HG03039 (cell line): ENCODE measurements at regions not wholly inside any gene's neighbourhood (a gene's known extent, or its start where the extent isn't known, plus 50 kb on each side); places are given as distances from the start of the nearest gene placed in this dataset.
"Not testable (repeated sequence)": the region's sequence is repeated elsewhere in the genome, so short reads cannot be mapped to it uniquely, and the experiment has no call there.

Experiments
- ATAC-seq: cut with Tn5 transposase; IDR thresholded peaks from one replicate; pipeline ENCODE4 v1.9.1; 2021; ENCODE audit warnings: mild to moderate bottlenecking, moderate library complexity; ENCODE audit not compliant: unreplicated experiment

- no peak for ATAC-seq
These were observed 84.3 kb upstream of the SLC1A3 start for GRCh38 chr5:36521838-36522745.

DNA sequence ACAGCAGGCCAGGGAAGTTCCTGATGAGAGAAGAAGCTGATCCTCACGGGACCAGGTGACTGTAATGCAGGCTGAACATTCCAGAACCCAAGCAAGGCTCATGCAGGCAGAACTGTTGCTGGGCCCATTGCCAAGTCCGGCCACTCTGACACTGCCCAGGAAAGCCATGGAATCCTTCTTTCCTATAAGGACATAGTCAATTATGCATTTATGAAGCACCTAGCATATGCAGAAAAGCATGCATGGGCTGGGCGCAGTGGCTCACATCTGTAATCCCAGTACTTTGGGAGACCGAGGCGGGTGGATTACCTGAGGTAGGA is 83.7 kb upstream of the SLC1A3 start:
- ATAC-seq = no peak

GRCh38 chr5:36523450-36523849 is 83.0 kb upstream of the SLC1A3 start:
- ATAC-seq = no peak

DNA sequence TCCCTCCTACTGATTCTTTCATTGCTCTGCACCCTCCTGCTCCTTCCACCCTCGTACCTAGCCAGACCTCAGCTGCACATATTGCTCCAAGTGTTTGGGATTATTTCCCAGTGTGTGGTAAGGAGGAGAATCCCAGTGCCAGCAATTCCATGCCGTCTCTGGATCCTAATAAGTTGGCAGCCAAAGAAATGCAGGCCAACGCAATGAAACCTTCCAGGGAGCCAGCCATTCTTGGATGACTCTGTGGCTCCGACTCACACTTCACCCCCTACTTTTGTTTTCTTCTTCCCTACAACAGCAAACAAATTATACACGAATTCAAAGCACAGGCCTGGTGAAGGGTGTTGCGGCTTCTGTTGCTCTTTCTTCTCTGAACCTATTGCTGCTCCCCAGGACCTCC is 82.5 kb upstream of the SLC1A3 start:
- no peak for ATAC-seq

GRCh38 chr5:36526537-36526936 is 79.9 kb upstream of the SLC1A3 start:
- ATAC-seq = no peak

- ATAC-seq = no peak
These were observed 77.8 kb upstream of the SLC1A3 start for GRCh38 chr5:36528588-36528987.

DNA sequence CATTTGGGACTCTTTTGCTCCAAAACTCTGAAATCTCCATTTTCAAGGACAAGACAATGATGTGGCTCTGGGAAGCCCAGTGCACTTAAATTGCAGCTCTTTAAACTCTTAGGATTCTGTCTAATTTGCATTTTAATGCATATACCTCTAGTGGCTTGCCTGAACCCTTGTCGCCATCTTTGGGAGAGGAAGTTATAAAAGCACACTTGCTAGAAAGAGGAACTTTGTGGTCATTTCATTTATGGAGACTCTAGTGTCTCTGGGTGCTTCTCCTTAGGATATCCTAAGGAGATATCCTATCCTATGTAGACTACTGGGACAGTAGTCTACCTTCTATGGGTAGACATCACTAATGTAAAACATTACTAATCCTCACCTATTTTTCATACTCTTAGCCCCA is 77.3 kb upstream of the SLC1A3 start:
- ATAC-seq = no peak

DNA sequence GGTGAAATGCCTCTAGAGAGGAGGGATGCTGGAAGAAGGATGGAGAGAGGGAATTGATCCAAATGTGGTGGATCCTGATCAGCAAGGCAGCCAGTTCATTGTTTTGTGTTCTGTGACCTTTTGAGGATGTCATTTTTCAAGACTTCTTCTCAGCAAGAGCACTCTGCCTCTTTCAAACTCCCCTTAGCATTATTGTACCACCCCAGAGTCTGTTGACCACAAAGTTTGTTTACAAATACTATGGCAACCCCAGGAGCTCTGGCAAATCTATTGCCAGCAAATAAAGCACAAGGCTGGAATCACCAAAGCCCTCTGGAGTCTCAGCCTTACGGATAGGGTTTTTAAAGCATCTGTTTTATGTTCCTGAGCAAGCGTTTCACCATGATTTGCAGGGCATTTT is 76.2 kb upstream of the SLC1A3 start:
- no peak for ATAC-seq

DNA sequence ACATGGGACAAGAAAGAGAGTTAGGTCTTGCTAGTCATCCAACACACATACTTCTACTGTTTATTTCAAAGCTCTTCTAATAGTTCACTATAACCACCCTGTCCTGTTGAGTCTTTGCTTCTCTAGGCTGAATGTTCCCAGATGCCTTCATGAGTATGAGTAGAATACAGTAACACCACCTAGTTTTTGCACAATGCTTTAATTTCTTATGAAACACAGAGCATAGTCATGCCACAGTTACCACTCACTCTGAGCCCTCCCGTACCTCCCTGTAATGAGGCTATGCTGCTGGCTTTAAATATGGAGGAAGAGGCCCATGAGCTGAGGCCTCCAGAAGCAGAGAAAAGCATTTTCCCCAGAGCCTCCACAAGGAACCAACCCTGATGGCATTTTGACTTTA is 75.0 kb upstream of the SLC1A3 start:
- no peak for ATAC-seq

- no peak for ATAC-seq
These were observed 71.0 kb upstream of the SLC1A3 start for GRCh38 chr5:36535378-36535777.

DNA sequence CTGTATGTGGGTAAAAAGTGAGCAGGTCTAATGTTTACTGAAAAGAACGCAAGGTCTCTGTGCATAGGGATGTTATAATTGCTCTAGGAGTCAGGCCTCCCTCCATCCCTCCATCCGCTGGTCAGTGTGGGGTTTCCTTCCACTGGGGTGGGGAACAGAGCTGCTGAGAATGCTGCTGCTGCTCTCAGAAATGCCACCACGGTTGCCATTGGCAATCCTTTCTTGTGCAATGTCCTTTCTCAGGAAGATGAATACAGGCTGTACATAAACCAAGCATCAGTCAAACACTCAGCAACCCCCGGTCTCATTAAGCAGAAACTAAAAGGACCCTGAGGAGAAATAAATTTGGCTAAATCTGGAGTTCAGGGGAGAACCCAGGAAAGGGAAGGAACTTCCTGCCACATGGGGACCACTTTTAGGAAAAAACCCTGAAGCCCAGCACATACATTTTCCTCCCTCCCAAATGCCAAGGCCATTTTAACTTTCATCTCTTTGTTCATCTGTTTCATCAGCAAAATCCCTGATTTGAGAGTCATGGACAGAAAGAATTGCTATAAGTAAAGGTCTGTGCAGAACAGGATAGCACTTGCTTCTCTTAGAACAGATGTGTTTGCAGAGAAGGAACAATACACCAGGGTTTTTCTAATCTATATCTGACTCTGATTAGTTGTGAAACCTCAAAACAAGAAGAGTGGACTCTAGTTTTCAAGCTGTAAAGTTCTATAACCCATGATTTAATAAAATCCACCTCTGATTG is 70.4 kb upstream of the SLC1A3 start:
- ATAC-seq = no peak

- no peak for ATAC-seq
These were observed 69.8 kb upstream of the SLC1A3 start for GRCh38 chr5:36536616-36537005.

GRCh38 chr5:36537724-36538123 is 68.7 kb upstream of the SLC1A3 start:
- no peak for ATAC-seq

DNA sequence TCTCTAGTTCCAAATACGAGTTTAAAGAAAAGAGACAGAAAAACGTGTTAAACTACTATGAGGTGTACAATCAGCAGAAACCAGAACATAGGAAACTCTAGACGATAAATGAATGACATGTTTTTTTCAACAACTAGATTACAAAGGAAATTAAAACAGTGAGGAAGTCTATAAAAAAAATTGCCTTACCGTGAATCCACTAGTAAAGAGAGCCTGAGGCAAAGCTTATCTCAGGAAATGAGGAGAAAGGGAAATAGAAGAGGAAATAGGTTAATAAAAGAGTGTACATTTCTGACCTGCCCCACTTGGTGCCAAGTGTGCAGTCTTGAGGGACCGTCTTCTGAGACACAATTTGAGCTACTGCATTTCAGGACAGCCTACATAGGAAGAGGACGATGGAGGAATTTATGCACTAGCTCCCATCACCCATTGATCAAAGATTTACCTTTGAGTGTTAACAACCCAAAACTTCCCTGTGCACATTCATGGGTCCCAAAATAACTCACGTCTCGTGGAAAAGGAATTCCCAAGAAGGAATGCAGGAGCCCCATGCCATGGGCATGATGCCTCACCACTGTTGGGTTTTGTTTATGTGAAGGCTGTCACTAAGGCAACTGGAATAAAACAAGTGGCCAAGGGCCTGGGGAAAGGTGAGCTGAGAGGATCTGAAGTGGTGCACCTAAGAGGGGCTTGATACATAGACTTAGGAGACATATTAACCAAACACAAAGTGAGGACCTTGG is 53.6 kb upstream of the SLC1A3 start:
- no peak for ATAC-seq

DNA sequence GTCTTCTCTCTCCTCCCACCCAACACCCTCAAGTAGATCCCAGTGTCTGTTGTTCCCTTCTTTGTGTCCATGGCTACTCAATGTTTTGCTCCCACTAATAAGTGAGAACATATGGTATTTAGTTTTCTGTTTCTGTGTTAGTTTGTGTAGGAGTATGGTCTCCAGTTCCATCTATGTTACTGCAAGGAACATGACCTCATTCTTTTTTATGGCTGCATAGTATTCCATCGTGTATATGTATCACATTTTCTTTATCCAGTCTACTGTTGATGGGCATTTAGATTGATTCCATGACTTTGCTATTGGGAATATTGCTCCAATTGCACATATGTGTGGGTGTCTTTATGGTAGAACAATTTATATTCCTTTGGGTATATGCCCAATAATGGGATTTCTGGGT is 51.4 kb upstream of the SLC1A3 start:
- not testable (repeated sequence) for ATAC-seq
